SU-DHL-6 (cell line): ENCODE measurements at regions not wholly inside any gene's neighbourhood (a gene's known extent, or its start where the extent isn't known, plus 50 kb on each side); places are given as distances from the start of the nearest gene placed in this dataset.

Experiments
- EZH2phosphoT487 ChIP-seq: fragments of 200-600 bp; sonication (generic), shearing (Covaris generic); conservative IDR thresholded peaks from 2 replicates; pipeline ENCODE4 v1.6.1; 2018; ENCODE audit warnings: mild to moderate bottlenecking, antibody characterized with exemption, low read length, moderate library complexity, mixed read lengths
- TF ChIP-seq, protein P1 (sequence below): fragments of 200-600 bp; sonication (generic); IDR thresholded peaks from one replicate; pipeline ENCODE4 v1.5.1; 2017; ENCODE audit warnings: antibody characterized with exemption, mild to moderate bottlenecking, low read length, moderate library complexity; ENCODE audit not compliant: insufficient read depth, poor library complexity, severe bottlenecking

- TF ChIP-seq, protein P1, sequence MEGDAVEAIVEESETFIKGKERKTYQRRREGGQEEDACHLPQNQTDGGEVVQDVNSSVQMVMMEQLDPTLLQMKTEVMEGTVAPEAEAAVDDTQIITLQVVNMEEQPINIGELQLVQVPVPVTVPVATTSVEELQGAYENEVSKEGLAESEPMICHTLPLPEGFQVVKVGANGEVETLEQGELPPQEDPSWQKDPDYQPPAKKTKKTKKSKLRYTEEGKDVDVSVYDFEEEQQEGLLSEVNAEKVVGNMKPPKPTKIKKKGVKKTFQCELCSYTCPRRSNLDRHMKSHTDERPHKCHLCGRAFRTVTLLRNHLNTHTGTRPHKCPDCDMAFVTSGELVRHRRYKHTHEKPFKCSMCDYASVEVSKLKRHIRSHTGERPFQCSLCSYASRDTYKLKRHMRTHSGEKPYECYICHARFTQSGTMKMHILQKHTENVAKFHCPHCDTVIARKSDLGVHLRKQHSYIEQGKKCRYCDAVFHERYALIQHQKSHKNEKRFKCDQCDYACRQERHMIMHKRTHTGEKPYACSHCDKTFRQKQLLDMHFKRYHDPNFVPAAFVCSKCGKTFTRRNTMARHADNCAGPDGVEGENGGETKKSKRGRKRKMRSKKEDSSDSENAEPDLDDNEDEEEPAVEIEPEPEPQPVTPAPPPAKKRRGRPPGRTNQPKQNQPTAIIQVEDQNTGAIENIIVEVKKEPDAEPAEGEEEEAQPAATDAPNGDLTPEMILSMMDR = no peak
- TF ChIP-seq EZH2phosphoT487 = no peak
Observed at GRCh38 chr16:86986136-86986535, 331.1 kb downstream of the C16orf95 start.
